ENCODE measurements at regions not wholly inside any gene's neighbourhood (a gene's known extent, or its start where the extent isn't known, plus 50 kb on each side); places are given as distances from the start of the nearest gene placed in this dataset.

DNA sequence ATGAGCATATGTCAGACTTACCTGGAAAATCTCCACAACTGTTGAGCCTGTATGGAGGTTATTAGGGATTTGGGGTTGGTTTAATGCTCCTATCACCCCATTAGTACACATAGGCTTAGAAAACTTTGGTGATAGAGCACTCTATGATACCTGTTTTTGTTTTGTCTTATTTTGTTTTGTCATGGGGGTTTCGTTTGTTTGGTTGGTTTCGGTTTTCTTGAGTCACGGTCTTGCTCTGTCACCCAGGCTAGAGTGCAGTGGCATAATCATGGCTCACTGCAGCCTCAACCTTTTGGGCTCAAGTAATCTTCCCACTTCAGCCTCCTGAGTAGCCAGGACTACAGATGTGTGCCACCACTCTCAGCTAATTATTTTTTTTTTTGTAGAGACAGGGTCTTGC is 70.0 kb downstream of the MZT1 start:
- Histone ChIP-seq H3K4me3 (ENCODE audit: low read depth in 1 of 2, low read length in 2 of 2) (no peak overlapping the region), H3K9ac (ENCODE audit: low read depth in 1 of 2, low read length in 2 of 2) (no peak overlapping the region), H3K4me1 (ENCODE audit: control insufficient read depth in 1 of 2, insufficient read depth in 2 of 2, low read length in 2 of 2) (no peaks in the 10 kb centered on the region)

DNA sequence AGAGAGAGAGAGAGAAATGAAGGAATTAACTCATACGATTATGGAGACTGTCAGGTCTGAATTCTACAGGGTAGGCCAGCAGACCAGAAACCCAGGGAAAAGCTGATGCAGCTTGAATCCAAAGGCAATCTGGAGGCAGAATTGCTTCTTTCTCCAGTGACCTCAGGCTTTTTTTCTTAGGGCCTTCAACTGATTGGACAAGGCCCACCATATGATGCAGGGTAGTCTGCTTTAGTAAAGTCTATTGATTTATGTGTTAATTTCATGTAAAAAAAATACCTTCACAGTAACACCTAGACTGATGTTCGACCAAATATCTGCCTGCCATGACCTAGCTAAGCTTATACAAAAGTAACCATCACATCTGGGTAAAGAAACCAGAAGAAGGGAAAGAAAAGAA is 71.1 kb downstream of the MZT1 start:
- Histone ChIP-seq H3K9ac (ENCODE audit: low read depth in 1 of 2, low read length in 2 of 2) (no peak overlapping the region), H3K4me3 (ENCODE audit: low read depth in 1 of 2, low read length in 2 of 2) (no peak overlapping the region), H3K27ac (ENCODE audit: low read depth, low read length) (no peak overlapping the region), H3K4me1 (ENCODE audit: control insufficient read depth in 1 of 2, insufficient read depth in 2 of 2, low read length in 2 of 2) (no peaks in the 10 kb centered on the region), H3K9me3 (ENCODE audit: control insufficient read depth in 1 of 2, low read length in 2 of 2) (no peaks in the 10 kb centered on the region), H3K36me3 (ENCODE audit: control insufficient read depth in 1 of 2, insufficient read depth in 2 of 2, low read length in 2 of 2) (no peaks in the 10 kb centered on the region), H3K27me3 (ENCODE audit: control insufficient read depth in 1 of 2, insufficient read depth in 2 of 2, low read length in 2 of 2) (peaks cover 0 to under 1% of the 10 kb centered on the region in 2 donors)

More for the DNA sequence above, 70.0 kb downstream of the MZT1 start:
- H3K27me3 ChIP-seq (ENCODE audit: control insufficient read depth in 1 of 2, insufficient read depth in 2 of 2, low read length in 2 of 2): peaks cover 0 to 4% of the 10 kb centered on the region in 2 donors
- no peak overlapping the region for H3K27ac ChIP-seq (ENCODE audit: low read depth, low read length)
- H3K9me3 ChIP-seq (ENCODE audit: control insufficient read depth in 1 of 2, low read length in 2 of 2): no peaks in the 10 kb centered on the region
- H3K36me3 ChIP-seq (ENCODE audit: control insufficient read depth in 1 of 2, insufficient read depth in 2 of 2, low read length in 2 of 2): no peaks in the 10 kb centered on the region

DNA sequence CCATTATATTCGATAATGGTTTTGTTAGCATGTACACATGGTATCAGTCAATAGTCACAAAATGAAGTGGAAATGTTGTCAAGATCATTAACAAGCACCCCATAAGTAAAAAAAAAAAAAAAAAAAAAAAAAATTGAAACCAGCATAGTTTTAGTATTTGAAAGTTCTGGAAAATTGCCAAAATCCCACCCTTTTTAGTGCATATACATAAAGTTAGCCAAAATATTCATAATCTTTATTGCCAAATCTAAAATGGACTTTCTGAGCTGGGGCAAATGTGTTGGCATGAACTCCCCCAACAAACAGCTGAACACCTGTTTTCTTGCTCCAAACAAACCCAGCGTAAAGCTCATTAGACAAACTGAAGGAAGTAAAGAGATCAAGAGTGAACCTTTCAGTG is 73.9 kb downstream of the MZT1 start:
- Histone ChIP-seq H3K9ac (ENCODE audit: low read depth in 1 of 2, low read length in 2 of 2) (no peak overlapping the region), H3K27ac (ENCODE audit: low read depth, low read length) (no peak overlapping the region), H3K9me3 (ENCODE audit: control insufficient read depth in 1 of 2, low read length in 2 of 2) (no peaks in the 10 kb centered on the region), H3K4me3 (ENCODE audit: low read depth in 1 of 2, low read length in 2 of 2) (no peak overlapping the region), H3K36me3 (ENCODE audit: control insufficient read depth in 1 of 2, insufficient read depth in 2 of 2, low read length in 2 of 2) (no peaks in the 10 kb centered on the region), H3K4me1 (ENCODE audit: control insufficient read depth in 1 of 2, insufficient read depth in 2 of 2, low read length in 2 of 2) (no peaks in the 10 kb centered on the region), H3K27me3 (ENCODE audit: control insufficient read depth in 1 of 2, insufficient read depth in 2 of 2, low read length in 2 of 2) (peaks cover 0 to 3% of the 10 kb centered on the region in 2 donors)

DNA sequence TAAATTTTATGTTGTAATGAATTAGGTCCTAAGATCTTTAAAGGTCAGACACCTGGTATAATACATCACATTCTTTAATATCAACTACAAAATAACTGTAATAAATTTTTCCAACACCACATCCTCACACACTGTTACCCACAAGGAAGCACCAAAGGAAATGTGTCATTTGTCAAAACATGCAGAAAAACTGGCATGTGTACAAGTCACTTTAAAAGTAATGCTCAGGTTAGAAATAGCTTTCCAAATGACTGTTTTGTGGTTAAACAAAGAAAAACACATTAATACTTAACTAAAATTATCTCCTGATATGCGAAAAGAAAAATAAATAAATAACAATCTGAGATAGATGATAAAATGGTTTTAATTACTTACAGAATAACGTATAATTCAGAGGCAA is 74.7 kb downstream of the MZT1 start:
- no peaks in the 10 kb centered on the region for H3K4me1 ChIP-seq (ENCODE audit: control insufficient read depth in 1 of 2, insufficient read depth in 2 of 2, low read length in 2 of 2)
- H3K27ac ChIP-seq (ENCODE audit: low read depth, low read length): no peak overlapping the region
- H3K9ac ChIP-seq (ENCODE audit: low read depth in 1 of 2, low read length in 2 of 2): no peak overlapping the region
- peaks cover 0 to 3% of the 10 kb centered on the region in 2 donors for H3K27me3 ChIP-seq (ENCODE audit: control insufficient read depth in 1 of 2, insufficient read depth in 2 of 2, low read length in 2 of 2)
- H3K4me3 ChIP-seq (ENCODE audit: low read depth in 1 of 2, low read length in 2 of 2): no peak overlapping the region
- no peaks in the 10 kb centered on the region for H3K9me3 ChIP-seq (ENCODE audit: control insufficient read depth in 1 of 2, low read length in 2 of 2)
- H3K36me3 ChIP-seq (ENCODE audit: control insufficient read depth in 1 of 2, insufficient read depth in 2 of 2, low read length in 2 of 2): no peaks in the 10 kb centered on the region

DNA sequence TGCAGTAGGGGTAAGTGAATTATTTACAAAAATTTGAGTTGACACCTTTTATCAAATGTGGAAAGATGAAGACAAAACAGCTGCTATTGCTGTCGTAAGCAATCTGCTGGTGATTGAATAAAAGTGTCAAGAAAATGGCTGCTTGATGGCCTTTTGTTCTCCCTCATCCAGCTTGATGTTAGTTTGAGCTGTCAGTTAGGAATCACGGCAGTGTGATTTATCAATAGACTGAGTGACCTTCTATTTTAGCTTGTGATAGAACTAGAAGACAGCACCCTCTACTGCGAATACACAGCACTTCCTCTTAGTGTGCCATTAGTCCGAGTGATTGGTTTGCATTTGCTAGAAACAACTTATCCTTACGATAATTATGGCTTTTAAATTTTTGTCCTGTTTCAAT is 76.3 kb downstream of the MZT1 start:
- Histone ChIP-seq H3K27me3 (ENCODE audit: control insufficient read depth in 1 of 2, insufficient read depth in 2 of 2, low read length in 2 of 2) (peaks cover 0 to 3% of the 10 kb centered on the region in 2 donors), H3K27ac (ENCODE audit: low read depth, low read length) (no peak overlapping the region), H3K9me3 (ENCODE audit: control insufficient read depth in 1 of 2, low read length in 2 of 2) (no peaks in the 10 kb centered on the region), H3K9ac (ENCODE audit: low read depth in 1 of 2, low read length in 2 of 2) (no peak overlapping the region), H3K36me3 (ENCODE audit: control insufficient read depth in 1 of 2, insufficient read depth in 2 of 2, low read length in 2 of 2) (no peaks in the 10 kb centered on the region), H3K4me3 (ENCODE audit: low read depth in 1 of 2, low read length in 2 of 2) (no peak overlapping the region), H3K4me1 (ENCODE audit: control insufficient read depth in 1 of 2, insufficient read depth in 2 of 2, low read length in 2 of 2) (no peaks in the 10 kb centered on the region)

DNA sequence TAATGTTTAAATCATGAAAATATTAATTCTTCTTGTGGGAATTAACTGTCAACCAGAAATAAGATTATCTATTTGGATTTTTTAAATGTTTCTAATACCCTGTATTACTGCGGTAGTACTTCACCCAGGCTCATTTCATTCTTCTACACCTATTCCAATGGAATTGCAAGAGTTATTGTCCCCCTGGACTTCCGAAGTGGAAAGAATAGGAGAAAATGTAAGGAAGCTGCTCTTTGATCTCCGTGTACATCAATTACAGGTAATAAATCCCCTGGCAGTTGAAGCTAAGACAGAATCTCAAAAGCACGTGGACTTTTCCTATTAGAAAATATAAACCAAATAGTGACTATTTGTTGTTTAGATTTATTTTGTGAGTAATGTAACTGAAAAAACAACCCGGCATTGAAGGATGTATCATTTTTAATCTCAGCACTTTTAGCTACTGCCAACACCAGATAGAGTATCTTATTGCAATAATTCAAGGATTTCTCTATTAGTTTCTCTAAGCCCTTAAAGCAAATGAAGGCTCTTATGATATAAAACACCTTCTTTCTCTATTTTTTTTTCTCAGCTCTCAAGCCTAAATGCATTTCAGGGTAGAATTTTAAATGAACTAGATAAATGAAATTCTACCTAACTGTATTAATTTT is 77.3 kb downstream of the MZT1 start:
- Histone ChIP-seq H3K27me3 (ENCODE audit: control insufficient read depth in 1 of 2, insufficient read depth in 2 of 2, low read length in 2 of 2) (peaks cover 0 to 5% of the 10 kb centered on the region in 2 donors), H3K9ac (ENCODE audit: low read depth in 1 of 2, low read length in 2 of 2) (no peak overlapping the region), H3K4me3 (ENCODE audit: low read depth in 1 of 2, low read length in 2 of 2) (no peak overlapping the region), H3K36me3 (ENCODE audit: control insufficient read depth in 1 of 2, insufficient read depth in 2 of 2, low read length in 2 of 2) (no peaks in the 10 kb centered on the region), H3K9me3 (ENCODE audit: control insufficient read depth in 1 of 2, low read length in 2 of 2) (no peaks in the 10 kb centered on the region), H3K4me1 (ENCODE audit: control insufficient read depth in 1 of 2, insufficient read depth in 2 of 2, low read length in 2 of 2) (no peaks in the 10 kb centered on the region), H3K27ac (ENCODE audit: low read depth, low read length) (no peak overlapping the region)

DNA sequence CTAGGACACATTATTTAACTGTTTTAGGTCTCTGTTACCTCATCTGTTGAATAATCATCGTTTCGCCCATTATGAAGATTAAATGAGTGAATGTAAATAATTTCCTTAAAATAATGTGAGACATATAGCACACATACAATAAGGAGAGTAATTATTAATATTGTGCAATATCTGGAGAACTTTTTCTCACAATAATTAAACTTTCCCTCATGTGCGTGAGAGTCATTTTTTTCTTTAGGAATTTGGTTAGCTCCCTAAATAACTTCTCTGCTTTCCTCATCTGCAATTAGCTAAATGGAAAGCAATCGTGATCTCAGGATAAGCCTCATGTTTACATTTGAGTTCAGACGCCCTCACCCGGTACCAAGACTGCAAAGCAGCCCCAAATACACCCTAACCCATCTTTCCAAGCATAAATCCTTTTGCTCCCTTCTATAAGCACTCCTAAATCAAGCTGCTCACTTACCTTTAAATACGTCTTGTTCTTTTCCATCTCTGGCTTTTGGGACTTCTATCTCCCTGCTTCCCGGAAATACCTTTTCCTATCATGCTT is 78.8 kb downstream of the MZT1 start:
- H3K4me3 ChIP-seq (ENCODE audit: low read depth in 1 of 2, low read length in 2 of 2): no peak overlapping the region
- H3K36me3 ChIP-seq (ENCODE audit: control insufficient read depth in 1 of 2, insufficient read depth in 2 of 2, low read length in 2 of 2): no peaks in the 10 kb centered on the region

DNA sequence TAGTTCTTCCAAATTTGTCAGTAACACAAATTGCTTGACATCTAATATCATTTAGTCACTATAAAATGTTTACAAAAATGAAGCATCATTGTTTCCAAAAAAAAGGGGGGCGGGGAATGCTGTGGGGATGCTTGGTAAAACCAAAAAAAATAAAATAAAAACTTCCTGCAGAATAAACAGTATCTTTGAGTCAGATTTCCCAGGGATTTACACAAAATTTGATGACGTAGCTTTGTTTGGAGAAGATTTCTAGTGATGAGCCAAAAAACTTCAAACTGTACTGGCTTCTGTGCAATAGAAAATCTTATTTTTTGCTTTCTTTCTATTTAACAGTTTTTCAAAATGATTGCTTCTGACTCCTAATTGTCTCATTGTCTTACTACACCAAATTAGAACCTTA is 80.0 kb downstream of the MZT1 start:
- Histone ChIP-seq H3K36me3 (ENCODE audit: control insufficient read depth in 1 of 2, insufficient read depth in 2 of 2, low read length in 2 of 2) (no peaks in the 10 kb centered on the region), H3K27me3 (ENCODE audit: control insufficient read depth in 1 of 2, insufficient read depth in 2 of 2, low read length in 2 of 2) (peaks cover 3 to 5% of the 10 kb centered on the region in 2 donors), H3K9me3 (ENCODE audit: control insufficient read depth in 1 of 2, low read length in 2 of 2) (no peaks in the 10 kb centered on the region), H3K27ac (ENCODE audit: low read depth, low read length) (no peak overlapping the region), H3K9ac (ENCODE audit: low read depth in 1 of 2, low read length in 2 of 2) (no peak overlapping the region), H3K4me3 (ENCODE audit: low read depth in 1 of 2, low read length in 2 of 2) (no peak overlapping the region), H3K4me1 (ENCODE audit: control insufficient read depth in 1 of 2, insufficient read depth in 2 of 2, low read length in 2 of 2) (no peaks in the 10 kb centered on the region)

More for the DNA sequence above, 78.8 kb downstream of the MZT1 start:
- Histone ChIP-seq H3K4me1 (ENCODE audit: control insufficient read depth in 1 of 2, insufficient read depth in 2 of 2, low read length in 2 of 2) (no peaks in the 10 kb centered on the region), H3K27me3 (ENCODE audit: control insufficient read depth in 1 of 2, insufficient read depth in 2 of 2, low read length in 2 of 2) (peaks cover 3 to 5% of the 10 kb centered on the region in 2 donors), H3K9me3 (ENCODE audit: control insufficient read depth in 1 of 2, low read length in 2 of 2) (no peaks in the 10 kb centered on the region), H3K9ac (ENCODE audit: low read depth in 1 of 2, low read length in 2 of 2) (no peak overlapping the region), H3K27ac (ENCODE audit: low read depth, low read length) (no peak overlapping the region)

DNA sequence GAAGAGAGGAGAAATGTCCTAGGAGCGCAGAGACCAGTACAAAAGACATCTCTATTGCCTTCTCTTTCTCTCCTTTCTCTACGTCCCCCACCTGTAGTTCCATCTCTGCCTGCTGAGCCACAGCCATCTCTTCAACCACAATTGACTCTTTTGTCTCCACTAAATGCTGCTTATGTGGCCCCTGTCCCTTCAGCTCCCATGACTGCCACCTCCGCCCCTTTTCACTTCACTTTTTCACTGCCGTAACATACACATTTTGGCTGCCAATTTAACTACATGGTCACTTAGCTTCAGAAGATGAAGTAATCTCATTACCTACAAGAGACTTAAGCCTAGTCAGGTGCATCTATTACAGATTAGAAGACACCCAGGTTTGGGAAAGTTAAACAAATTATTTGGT is 81.9 kb downstream of the MZT1 start:
- H3K9me3 ChIP-seq (ENCODE audit: control insufficient read depth in 1 of 2, low read length in 2 of 2): no peaks in the 10 kb centered on the region
- no peak overlapping the region for H3K9ac ChIP-seq (ENCODE audit: low read depth in 1 of 2, low read length in 2 of 2)
- no peaks in the 10 kb centered on the region for H3K4me1 ChIP-seq (ENCODE audit: control insufficient read depth in 1 of 2, insufficient read depth in 2 of 2, low read length in 2 of 2)
- no peaks in the 10 kb centered on the region for H3K36me3 ChIP-seq (ENCODE audit: control insufficient read depth in 1 of 2, insufficient read depth in 2 of 2, low read length in 2 of 2)
- peaks cover 2 to 3% of the 10 kb centered on the region in 2 donors for H3K27me3 ChIP-seq (ENCODE audit: control insufficient read depth in 1 of 2, insufficient read depth in 2 of 2, low read length in 2 of 2)
- no peak overlapping the region for H3K4me3 ChIP-seq (ENCODE audit: low read depth in 1 of 2, low read length in 2 of 2)
- no peak overlapping the region for H3K27ac ChIP-seq (ENCODE audit: low read depth, low read length)

DNA sequence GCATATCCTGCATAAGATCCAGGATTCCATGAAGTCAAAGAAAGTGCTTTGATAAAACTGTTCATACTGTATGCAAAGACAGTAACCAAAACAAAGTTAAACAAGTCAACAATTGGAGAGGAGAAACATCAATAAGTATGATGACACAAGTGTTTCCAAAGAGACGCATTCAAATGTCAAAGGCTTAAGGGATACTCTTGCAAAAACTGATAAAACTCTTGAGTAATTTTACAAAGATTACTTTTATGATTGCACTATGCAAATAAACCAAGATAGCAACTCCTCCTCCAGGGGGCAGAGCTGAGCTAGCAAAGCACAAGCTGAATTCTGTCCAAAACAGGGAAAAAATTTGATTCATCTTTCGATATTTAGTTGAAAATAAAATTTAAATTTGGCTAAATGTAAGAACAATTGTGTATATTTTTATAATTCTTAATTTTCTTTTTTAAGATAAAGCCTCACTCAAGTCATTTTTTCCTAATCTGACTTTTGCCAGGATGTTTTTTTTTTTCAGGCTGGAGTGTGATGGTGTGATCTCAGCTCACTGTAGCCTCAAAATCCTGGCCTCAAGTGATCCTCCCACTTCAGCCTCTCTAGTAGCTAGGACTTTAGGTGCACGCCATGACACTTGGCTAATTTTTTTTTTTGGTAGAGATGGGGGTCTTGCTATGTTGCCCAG is 84.0 kb downstream of the MZT1 start:
- no peaks in the 10 kb centered on the region for H3K36me3 ChIP-seq (ENCODE audit: control insufficient read depth in 1 of 2, insufficient read depth in 2 of 2, low read length in 2 of 2)
- H3K9ac ChIP-seq (ENCODE audit: low read depth in 1 of 2, low read length in 2 of 2): no peak overlapping the region
- H3K4me3 ChIP-seq (ENCODE audit: low read depth in 1 of 2, low read length in 2 of 2): no peak overlapping the region
- H3K27me3 ChIP-seq (ENCODE audit: control insufficient read depth in 1 of 2, insufficient read depth in 2 of 2, low read length in 2 of 2): peaks cover 2 to 3% of the 10 kb centered on the region in 2 donors
- H3K27ac ChIP-seq (ENCODE audit: low read depth, low read length): no peak overlapping the region
- H3K4me1 ChIP-seq (ENCODE audit: control insufficient read depth in 1 of 2, insufficient read depth in 2 of 2, low read length in 2 of 2): no peaks in the 10 kb centered on the region
- no peaks in the 10 kb centered on the region for H3K9me3 ChIP-seq (ENCODE audit: control insufficient read depth in 1 of 2, low read length in 2 of 2)

Measured in duodenal mucosa (tissue), 2 donors.